ENCODE measurements at regions not wholly inside any gene's neighbourhood (a gene's known extent, or its start where the extent isn't known, plus 50 kb on each side); places are given as distances from the start of the nearest gene placed in this dataset.

DNA sequence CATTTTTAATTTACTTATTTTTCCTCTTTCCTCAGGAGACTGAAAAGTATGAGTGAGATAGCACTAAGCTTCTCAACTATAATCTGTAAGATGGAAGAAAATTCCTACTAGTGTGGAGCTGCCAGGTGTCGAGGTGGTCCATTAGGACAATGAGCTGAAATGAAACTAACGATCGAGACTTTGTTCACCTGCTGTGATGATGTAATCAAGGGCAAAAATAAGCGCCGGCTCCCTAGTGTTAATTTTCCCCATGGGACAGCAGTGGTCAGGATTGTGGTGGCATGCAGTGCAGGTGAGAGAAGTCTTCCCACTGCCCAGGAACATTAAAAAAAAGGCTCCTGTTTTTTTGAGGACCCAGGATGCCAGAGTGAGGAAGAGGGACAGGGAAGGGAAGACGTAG is 859.1 kb upstream of the GCFC2 start:
- Mint-ChIP-seq H3K4me3 (no peak overlapping the region), H3K27me3 (no peaks in the 10 kb centered on the region), H3K4me1 (ENCODE audit: low read depth) (no peaks in the 10 kb centered on the region), H3K9me3 (peaks cover 4% of the 10 kb centered on the region), H3K27ac (no peak overlapping the region), H3K36me3 (ENCODE audit: low read depth) (no peaks in the 10 kb centered on the region)
- ChIA-PET POLR2A (no interaction called here), CTCF (no interaction called here)
- H3K9me3 ChIP-seq (ENCODE audit: control insufficient read depth in 1 of 2, insufficient read depth in 1 of 2, low read length in 2 of 2), result peaks cover 0 to 6% of the 10 kb centered on the region in 2 experiments
- no peaks in the 10 kb centered on the region for H3K4me1 ChIP-seq (ENCODE audit: insufficient read depth, low read length)
- H3K36me3 ChIP-seq (ENCODE audit: insufficient read depth, low read length), result no peaks in the 10 kb centered on the region
- H3K4me3 ChIP-seq (ENCODE audit: low read length), result no peak overlapping the region
- H3K27ac ChIP-seq (ENCODE audit: low read depth in 1 of 2, low read length in 2 of 2), result no peak overlapping the region
- TF ChIP-seq, protein P1, sequence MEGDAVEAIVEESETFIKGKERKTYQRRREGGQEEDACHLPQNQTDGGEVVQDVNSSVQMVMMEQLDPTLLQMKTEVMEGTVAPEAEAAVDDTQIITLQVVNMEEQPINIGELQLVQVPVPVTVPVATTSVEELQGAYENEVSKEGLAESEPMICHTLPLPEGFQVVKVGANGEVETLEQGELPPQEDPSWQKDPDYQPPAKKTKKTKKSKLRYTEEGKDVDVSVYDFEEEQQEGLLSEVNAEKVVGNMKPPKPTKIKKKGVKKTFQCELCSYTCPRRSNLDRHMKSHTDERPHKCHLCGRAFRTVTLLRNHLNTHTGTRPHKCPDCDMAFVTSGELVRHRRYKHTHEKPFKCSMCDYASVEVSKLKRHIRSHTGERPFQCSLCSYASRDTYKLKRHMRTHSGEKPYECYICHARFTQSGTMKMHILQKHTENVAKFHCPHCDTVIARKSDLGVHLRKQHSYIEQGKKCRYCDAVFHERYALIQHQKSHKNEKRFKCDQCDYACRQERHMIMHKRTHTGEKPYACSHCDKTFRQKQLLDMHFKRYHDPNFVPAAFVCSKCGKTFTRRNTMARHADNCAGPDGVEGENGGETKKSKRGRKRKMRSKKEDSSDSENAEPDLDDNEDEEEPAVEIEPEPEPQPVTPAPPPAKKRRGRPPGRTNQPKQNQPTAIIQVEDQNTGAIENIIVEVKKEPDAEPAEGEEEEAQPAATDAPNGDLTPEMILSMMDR (IDR thresholded peaks at IDR 0.05), result no peak
- ATAC-seq (ENCODE audit: poor library complexity) (no peak), DNase-seq (no peak)
- intact Hi-C loops (cut with DNase I, micrococcal nuclease), result no loop called here
- H3K27me3 ChIP-seq (ENCODE audit: control insufficient read depth in 1 of 2, insufficient read depth in 2 of 2, low read length in 2 of 2), result no peaks in the 10 kb centered on the region

DNA sequence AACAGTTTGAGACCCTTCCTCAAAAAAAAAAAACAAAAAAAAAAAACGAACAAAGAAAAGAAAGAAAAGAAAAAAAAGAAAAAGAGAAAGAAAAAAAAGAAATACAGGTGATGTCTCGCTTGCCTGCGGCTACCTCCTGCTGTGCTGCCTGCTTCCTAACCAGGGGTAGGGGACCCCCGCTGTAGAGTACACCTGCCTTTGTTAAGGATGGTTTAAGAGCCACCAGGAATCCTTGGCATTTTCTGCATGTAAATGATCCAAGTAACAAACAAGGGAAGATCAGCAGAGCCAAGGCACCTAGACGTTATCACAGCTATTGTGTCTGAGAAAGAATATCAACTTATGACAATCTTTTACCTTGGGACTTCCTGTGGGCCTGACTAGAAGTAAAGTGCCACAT is 856.8 kb upstream of the GCFC2 start:
- Histone ChIP-seq H3K27me3 (ENCODE audit: control insufficient read depth in 1 of 2, insufficient read depth in 2 of 2, low read length in 2 of 2) (no peaks in the 10 kb centered on the region), H3K9me3 (ENCODE audit: control insufficient read depth in 1 of 2, insufficient read depth in 1 of 2, low read length in 2 of 2) (peaks cover 0 to 13% of the 10 kb centered on the region in 2 experiments), H3K36me3 (ENCODE audit: insufficient read depth, low read length) (no peaks in the 10 kb centered on the region), H3K4me1 (ENCODE audit: insufficient read depth, low read length) (no peaks in the 10 kb centered on the region), H3K27ac (ENCODE audit: low read depth in 1 of 2, low read length in 2 of 2) (no peak overlapping the region), H3K4me3 (ENCODE audit: low read length) (no peak overlapping the region)
- H3K4me3 Mint-ChIP-seq, result no peak overlapping the region
- DNase-seq (no peak), ATAC-seq (ENCODE audit: poor library complexity) (no peak)
- no peaks in the 10 kb centered on the region for H3K27me3 Mint-ChIP-seq
- intact Hi-C loops (cut with DNase I, micrococcal nuclease), result no loop called here
- ChIA-PET CTCF (no interaction called here), POLR2A (no interaction called here)
- TF ChIP-seq, protein P1 (IDR thresholded peaks at IDR 0.05), result no peak
- no peaks in the 10 kb centered on the region for H3K9me3 Mint-ChIP-seq
- H3K27ac Mint-ChIP-seq, result no peak overlapping the region
- no peaks in the 10 kb centered on the region for H3K36me3 Mint-ChIP-seq (ENCODE audit: low read depth)
- H3K4me1 Mint-ChIP-seq (ENCODE audit: low read depth), result no peaks in the 10 kb centered on the region

DNA sequence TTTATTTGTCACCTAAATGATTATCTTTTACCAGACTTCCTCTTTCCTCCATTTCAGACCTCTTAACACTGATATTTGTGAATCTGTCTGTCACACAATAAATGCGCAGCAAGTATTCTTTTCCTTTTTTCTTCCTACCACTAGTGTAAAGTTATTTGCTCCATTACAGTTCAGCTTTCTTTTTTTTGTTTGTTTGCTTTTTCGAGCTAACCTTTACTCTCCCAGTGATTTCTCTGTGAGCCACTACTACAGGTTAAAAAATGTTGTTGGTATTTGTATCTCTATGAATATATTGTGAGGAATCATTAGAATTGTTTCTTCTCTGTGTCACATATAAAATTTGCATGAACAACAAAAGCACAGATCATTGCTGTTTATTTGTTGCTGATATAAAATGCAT is 854.0 kb upstream of the GCFC2 start:
- TF ChIP-seq, protein P1 (IDR thresholded peaks at IDR 0.05), result no peak
- H3K27me3 ChIP-seq (ENCODE audit: control insufficient read depth in 1 of 2, insufficient read depth in 2 of 2, low read length in 2 of 2), result no peaks in the 10 kb centered on the region
- Mint-ChIP-seq H3K4me1 (ENCODE audit: low read depth) (no peaks in the 10 kb centered on the region), H3K27ac (no peak overlapping the region), H3K27me3 (no peaks in the 10 kb centered on the region), H3K4me3 (no peak overlapping the region), H3K9me3 (no peaks in the 10 kb centered on the region), H3K36me3 (ENCODE audit: low read depth) (no peaks in the 10 kb centered on the region)
- DNase-seq, result no peak
- no peaks in the 10 kb centered on the region for H3K4me1 ChIP-seq (ENCODE audit: insufficient read depth, low read length)
- POLR2A ChIA-PET, result no interaction called here
- H3K4me3 ChIP-seq (ENCODE audit: low read length), result no peak overlapping the region
- H3K27ac ChIP-seq (ENCODE audit: low read depth in 1 of 2, low read length in 2 of 2), result no peak overlapping the region
- no peaks in the 10 kb centered on the region for H3K36me3 ChIP-seq (ENCODE audit: insufficient read depth, low read length)
- no peak for ATAC-seq (ENCODE audit: poor library complexity)
- CTCF ChIA-PET, result no interaction called here
- peaks cover 0 to 13% of the 10 kb centered on the region in 2 experiments for H3K9me3 ChIP-seq (ENCODE audit: control insufficient read depth in 1 of 2, insufficient read depth in 1 of 2, low read length in 2 of 2)
- intact Hi-C loops (cut with DNase I, micrococcal nuclease), result no loop called here
